HUES6 (cell line): ENCODE measurements at regions not wholly inside any gene's neighbourhood (a gene's known extent, or its start where the extent isn't known, plus 50 kb on each side); places are given as distances from the start of the nearest gene placed in this dataset.

Experiments
- H3K27ac ChIP-seq: 2 replicates; pipeline ENCODE4 v1.7.0; 2013; ENCODE audit warnings: low read depth, mild to moderate bottlenecking, low read length, inconsistent platforms
- H3K27me3 ChIP-seq: 2 replicates; pipeline ENCODE4 v1.6.1; 2013; ENCODE audit warnings: low read length; ENCODE audit not compliant: control insufficient read depth, insufficient read depth
- H3K36me3 ChIP-seq: 2 replicates; pipeline ENCODE4 v1.6.1; 2013; ENCODE audit warnings: low read length; ENCODE audit not compliant: control insufficient read depth, insufficient read depth
- H3K4me1 ChIP-seq: 2 replicates; pipeline ENCODE4 v1.6.1; 2013; ENCODE audit warnings: low read length; ENCODE audit not compliant: control insufficient read depth, insufficient read depth
- H3K4me3 ChIP-seq: 2 replicates; pipeline ENCODE4 v1.5.1; 2013; ENCODE audit warnings: low read depth, low read length
- H3K9ac ChIP-seq: one replicate; pipeline ENCODE4 v1.6.1; 2013; ENCODE audit warnings: mild to moderate bottlenecking, low read length
- H3K9me3 ChIP-seq: 2 replicates; pipeline ENCODE4 v1.6.1; 2013; ENCODE audit warnings: low read depth, low read length; ENCODE audit not compliant: control insufficient read depth, insufficient read depth

DNA sequence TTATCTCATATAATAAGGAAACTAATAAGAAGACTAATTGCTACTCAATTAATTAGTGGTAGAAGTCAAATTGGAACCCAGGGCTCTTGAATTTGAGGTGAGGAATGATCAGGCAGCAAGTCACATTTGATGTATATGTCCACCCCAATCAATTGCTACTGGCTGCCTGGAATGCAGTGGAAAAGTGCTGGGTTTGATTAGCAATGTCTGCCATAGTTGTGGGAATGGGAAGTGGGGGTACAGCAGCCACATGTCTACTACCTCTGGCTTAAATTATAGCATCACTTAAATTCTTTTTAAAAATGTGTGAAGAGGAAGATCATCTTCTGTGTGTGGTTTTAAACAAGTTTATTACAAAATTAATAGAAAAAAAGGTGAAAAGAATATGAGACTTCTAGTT is 50.8 kb upstream of the NAV2 start:
- H3K36me3 ChIP-seq = no peaks in the 10 kb centered on the region
- H3K9ac ChIP-seq = no peak overlapping the region
- H3K27ac ChIP-seq = no peak overlapping the region
- peaks cover 7% of the 10 kb centered on the region for H3K4me1 ChIP-seq
- H3K9me3 ChIP-seq = no peaks in the 10 kb centered on the region
- no peak overlapping the region for H3K4me3 ChIP-seq
- H3K27me3 ChIP-seq = no peaks in the 10 kb centered on the region

DNA sequence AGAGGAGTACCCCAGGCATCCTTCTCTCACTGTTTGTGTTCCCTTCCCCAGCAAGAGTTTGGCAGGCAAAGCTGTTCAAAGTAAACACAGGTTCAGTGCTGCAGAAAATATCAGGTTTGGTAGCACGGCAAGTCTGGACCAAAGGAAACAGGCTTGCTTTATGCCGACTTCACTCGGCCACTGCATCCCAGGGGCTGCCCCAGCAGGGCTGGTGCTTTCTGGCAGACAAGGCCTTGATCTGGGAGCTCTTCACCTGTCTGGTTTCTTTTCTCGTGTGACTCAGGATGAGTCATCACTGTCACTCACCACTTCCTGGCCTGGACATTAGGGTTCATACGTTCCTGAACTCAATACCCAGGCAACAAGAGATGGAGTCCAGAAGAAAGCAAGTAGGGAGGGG is 52.6 kb upstream of the NAV2 start:
- Histone ChIP-seq H3K9me3 (no peaks in the 10 kb centered on the region), H3K4me3 (no peak overlapping the region), H3K27me3 (no peaks in the 10 kb centered on the region), H3K4me1 (peaks cover 5% of the 10 kb centered on the region), H3K9ac (no peak overlapping the region), H3K36me3 (no peaks in the 10 kb centered on the region), H3K27ac (no peak overlapping the region)

DNA sequence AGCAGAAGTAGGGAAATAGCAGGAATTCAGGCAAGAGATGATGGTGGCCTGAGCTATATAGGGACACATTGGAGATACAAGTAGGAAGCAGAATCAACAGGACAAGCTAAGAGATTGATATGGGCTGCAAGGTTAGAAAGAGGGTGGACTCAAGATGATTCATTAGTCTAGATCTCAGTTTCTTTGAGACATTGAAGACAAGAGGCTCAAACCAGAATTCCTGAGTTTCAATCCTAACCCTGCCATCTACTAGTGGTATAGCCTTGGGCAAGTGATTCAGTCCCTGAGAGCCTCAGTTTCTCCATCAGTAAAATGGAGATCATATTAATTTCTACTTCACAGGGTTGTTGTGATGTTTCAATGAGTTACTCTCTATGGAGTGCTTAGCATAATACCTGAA is 53.1 kb upstream of the NAV2 start:
- Histone ChIP-seq H3K9ac (no peak overlapping the region), H3K36me3 (no peaks in the 10 kb centered on the region), H3K4me3 (no peak overlapping the region), H3K27me3 (no peaks in the 10 kb centered on the region), H3K9me3 (no peaks in the 10 kb centered on the region), H3K4me1 (no peaks in the 10 kb centered on the region; the same call in 1 of the 2 replicates), H3K27ac (no peak overlapping the region)

DNA sequence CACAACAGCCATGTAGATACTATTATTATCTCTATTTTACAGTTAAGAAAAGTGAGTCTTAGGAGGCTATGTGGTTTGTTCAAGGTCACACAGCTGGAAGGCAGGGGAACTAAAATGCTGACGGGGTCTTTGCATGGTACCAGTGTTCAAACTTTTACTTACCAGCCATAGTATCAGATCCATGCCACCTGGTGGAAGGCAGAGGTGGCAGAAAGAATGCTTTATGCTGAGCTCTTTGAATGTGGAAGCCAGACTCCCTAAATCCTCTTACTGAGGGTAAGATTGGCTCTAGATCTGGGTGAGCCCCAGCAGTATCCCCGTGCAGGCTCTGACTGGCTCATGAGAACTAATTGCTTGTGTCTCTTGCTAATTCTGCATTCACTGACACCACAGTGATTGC is 54.3 kb upstream of the NAV2 start:
- no peaks in the 10 kb centered on the region for H3K27me3 ChIP-seq
- no peaks in the 10 kb centered on the region; the same call in 1 of the 2 replicates for H3K4me1 ChIP-seq
- no peaks in the 10 kb centered on the region for H3K36me3 ChIP-seq
- H3K4me3 ChIP-seq = no peak overlapping the region
- no peaks in the 10 kb centered on the region for H3K9me3 ChIP-seq
- no peak overlapping the region for H3K9ac ChIP-seq
- no peak overlapping the region for H3K27ac ChIP-seq

DNA sequence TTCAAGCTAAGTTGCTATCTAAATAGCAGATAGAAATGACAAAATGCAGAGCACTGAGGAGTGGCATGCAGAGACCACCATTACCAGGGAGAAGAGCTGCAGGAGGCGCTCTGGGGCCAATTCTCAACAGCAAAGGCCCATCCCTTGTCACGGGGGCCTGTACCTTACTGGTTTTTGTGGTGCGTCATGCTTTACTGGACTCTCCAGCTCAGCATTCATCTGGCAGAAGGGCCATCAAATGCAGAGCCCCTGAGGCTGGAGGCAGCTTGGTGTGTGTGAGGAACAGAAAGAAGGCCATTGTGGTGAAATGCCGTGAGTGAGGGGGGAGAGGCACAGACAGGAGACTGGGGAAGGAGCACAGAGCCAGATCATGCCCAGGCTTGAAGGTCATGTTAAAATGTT is 56.5 kb upstream of the NAV2 start:
- H3K9ac ChIP-seq = no peak overlapping the region
- H3K36me3 ChIP-seq = no peaks in the 10 kb centered on the region
- H3K9me3 ChIP-seq = no peaks in the 10 kb centered on the region
- H3K4me1 ChIP-seq = no peaks in the 10 kb centered on the region; the same call in 1 of the 2 replicates
- H3K27me3 ChIP-seq = no peaks in the 10 kb centered on the region
- H3K4me3 ChIP-seq = no peak overlapping the region
- H3K27ac ChIP-seq = no peak overlapping the region

DNA sequence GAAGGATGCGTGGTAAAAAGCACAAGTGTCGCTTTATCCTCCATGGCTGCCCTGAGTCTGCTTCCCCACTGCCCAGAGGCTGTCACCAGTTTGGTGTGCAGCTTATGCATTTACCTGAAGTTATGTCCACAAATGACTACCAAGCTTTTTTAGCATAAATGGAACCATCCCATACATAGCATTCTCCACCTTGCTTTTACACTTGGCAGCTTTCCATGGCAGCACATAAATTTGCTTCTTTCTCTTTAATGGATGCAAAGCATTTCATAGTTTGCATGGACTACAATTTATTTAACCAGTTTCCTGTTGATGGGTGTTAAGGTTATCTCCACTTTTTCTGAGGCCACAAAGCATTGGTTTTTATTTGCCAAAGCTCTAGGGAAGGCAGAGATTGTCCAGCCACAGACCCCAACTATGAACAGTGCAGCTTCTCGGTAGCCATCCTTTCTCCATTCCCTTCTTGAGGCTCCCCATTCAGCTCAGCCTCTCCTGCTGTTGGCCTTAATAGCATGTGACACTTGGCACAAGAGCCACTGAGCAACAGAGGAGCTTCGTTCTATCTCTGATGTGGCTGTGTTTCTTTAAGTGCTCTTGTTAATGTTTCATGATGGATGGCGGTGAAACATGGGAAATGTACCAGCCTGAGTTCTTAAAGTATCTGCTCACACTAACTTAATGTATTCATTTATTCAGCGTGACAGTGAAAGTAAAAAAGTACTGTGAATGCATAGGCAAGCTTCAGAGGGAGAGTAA is 59.8 kb upstream of the NAV2 start:
- H3K9ac ChIP-seq = no peak overlapping the region
- H3K27ac ChIP-seq = no peak overlapping the region

DNA sequence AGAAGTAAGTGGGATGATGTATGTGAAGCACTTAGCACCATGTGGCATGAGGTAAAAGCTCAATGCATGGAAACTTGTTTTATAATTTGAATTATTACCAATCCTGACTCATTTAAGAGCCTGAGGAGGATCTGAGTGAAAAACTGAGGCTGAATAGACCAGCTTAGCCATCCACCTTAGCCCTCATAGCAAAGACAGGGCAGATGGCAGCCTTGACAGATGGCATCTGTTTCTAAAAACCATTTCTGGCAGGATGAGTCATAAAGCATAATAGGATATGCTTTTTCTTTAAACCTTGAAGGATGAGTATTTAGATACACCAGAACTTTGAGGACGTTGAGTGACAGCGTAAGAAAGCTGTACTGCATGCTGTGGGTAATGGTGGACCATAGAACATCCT is 61.0 kb upstream of the NAV2 start:
- no peaks in the 10 kb centered on the region for H3K36me3 ChIP-seq
- no peak overlapping the region for H3K4me3 ChIP-seq
- H3K27me3 ChIP-seq = no peaks in the 10 kb centered on the region
- no peak overlapping the region for H3K9ac ChIP-seq
- H3K9me3 ChIP-seq = no peaks in the 10 kb centered on the region
- no peak overlapping the region for H3K27ac ChIP-seq
- H3K4me1 ChIP-seq = no peaks in the 10 kb centered on the region; the same call in 1 of the 2 replicates

More for the DNA sequence above, 59.8 kb upstream of the NAV2 start:
- Histone ChIP-seq H3K27me3 (no peaks in the 10 kb centered on the region), H3K4me3 (no peak overlapping the region), H3K4me1 (no peaks in the 10 kb centered on the region; the same call in 1 of the 2 replicates), H3K36me3 (no peaks in the 10 kb centered on the region), H3K9me3 (no peaks in the 10 kb centered on the region)

DNA sequence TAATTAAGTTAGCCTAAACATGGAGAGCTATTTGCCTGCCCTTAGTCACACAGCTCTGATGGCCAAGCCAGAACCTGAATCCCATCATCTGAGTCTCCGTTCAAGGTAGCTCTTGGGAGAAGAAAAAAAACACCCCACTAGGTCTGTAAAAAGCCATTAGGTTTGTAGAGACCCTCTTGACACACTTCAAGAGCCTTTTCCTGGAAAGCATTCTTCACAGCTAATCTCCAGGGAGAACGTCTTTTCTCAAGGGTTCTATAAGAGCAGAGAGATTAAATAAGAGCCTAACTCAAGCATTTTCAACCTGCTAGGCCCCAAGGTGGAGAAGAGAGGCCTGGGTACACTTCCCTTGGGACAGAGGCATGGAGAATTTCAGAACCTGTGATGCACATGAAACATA is 61.6 kb upstream of the NAV2 start:
- Histone ChIP-seq H3K27me3 (no peaks in the 10 kb centered on the region), H3K36me3 (no peaks in the 10 kb centered on the region), H3K4me3 (no peak overlapping the region), H3K4me1 (no peaks in the 10 kb centered on the region; the same call in 1 of the 2 replicates), H3K9ac (no peak overlapping the region), H3K27ac (no peak overlapping the region), H3K9me3 (no peaks in the 10 kb centered on the region)

DNA sequence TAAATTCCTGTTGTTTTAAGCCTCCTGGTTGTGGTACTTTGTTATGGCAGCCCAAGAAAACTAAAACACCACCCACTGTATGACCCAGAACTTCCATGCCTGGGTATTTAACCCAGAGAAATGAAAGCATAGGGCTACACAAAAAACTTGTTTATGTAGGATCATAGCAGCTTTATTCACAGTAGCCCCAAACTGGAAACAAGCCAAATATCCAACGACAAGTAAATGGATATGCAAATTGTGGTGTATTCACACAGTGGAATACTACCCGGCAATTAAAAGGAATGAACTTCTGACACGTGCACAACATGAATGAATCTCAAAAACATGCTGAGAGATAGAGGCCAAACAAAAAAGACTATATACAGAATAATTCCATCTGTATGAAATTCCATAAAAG is 62.2 kb upstream of the NAV2 start:
- H3K36me3 ChIP-seq = no peaks in the 10 kb centered on the region
- H3K9ac ChIP-seq = no peak overlapping the region
- H3K9me3 ChIP-seq = no peaks in the 10 kb centered on the region
- H3K27ac ChIP-seq = no peak overlapping the region
- H3K27me3 ChIP-seq = no peaks in the 10 kb centered on the region
- no peaks in the 10 kb centered on the region for H3K4me1 ChIP-seq
- no peak overlapping the region for H3K4me3 ChIP-seq

DNA sequence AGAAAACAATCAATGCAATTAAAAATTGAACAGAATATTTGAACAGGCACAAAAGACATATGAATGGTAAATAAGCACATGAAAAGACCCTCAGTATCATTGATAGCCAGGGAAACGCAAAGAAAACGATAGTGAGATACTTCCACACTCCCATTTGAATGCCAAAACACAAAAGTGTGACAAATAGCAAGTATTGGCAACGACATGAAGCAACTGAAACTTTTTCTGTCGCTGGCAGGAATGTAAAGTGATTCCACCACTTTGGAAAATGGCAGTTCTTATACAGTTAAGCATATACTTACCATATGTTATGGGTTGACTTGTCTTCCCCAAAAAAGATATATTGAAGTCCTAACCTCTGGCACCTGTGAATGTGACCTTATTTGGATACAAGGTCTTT is 62.9 kb upstream of the NAV2 start:
- no peak overlapping the region for H3K9ac ChIP-seq
- H3K27me3 ChIP-seq = no peaks in the 10 kb centered on the region

DNA sequence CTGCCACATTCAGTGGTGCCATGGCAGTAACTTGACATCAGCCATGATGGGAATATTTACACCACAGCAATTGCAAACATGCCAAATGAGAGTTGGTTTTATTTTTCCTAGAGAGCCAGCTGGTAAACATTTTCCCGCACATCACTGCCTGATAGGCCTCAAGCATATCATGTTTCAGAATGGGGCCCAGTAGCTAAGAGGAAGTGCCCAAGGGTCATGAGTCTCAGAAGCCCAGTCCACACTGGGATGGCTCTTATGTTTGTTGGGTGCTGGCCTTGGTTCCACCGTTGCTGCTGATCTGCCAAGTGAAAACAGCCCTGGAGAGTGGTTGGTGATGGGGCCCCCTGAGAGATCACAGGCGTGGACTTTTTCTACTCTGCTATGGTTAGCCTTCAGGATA is 64.3 kb upstream of the NAV2 start:
- no peaks in the 10 kb centered on the region for H3K27me3 ChIP-seq
- no peak overlapping the region for H3K27ac ChIP-seq

More for the DNA sequence above, 62.9 kb upstream of the NAV2 start:
- no peaks in the 10 kb centered on the region for H3K9me3 ChIP-seq
- no peak overlapping the region for H3K27ac ChIP-seq
- no peaks in the 10 kb centered on the region for H3K36me3 ChIP-seq
- H3K4me3 ChIP-seq = no peak overlapping the region
- no peaks in the 10 kb centered on the region for H3K4me1 ChIP-seq

More for the DNA sequence above, 64.3 kb upstream of the NAV2 start:
- H3K4me3 ChIP-seq = no peak overlapping the region
- H3K9me3 ChIP-seq = no peaks in the 10 kb centered on the region
- no peaks in the 10 kb centered on the region for H3K36me3 ChIP-seq
- H3K9ac ChIP-seq = no peak overlapping the region
- H3K4me1 ChIP-seq = no peaks in the 10 kb centered on the region
